HG03442 (cell line): ENCODE measurements at regions not wholly inside any gene's neighbourhood (a gene's known extent, or its start where the extent isn't known, plus 50 kb on each side); places are given as distances from the start of the nearest gene placed in this dataset.

Source experiments
- ATAC-seq: cut with Tn5 transposase; IDR thresholded peaks from one replicate; pipeline ENCODE4 v1.9.1; 2021; ENCODE audit warnings: mild to moderate bottlenecking, moderate library complexity; ENCODE audit not compliant: unreplicated experiment

DNA sequence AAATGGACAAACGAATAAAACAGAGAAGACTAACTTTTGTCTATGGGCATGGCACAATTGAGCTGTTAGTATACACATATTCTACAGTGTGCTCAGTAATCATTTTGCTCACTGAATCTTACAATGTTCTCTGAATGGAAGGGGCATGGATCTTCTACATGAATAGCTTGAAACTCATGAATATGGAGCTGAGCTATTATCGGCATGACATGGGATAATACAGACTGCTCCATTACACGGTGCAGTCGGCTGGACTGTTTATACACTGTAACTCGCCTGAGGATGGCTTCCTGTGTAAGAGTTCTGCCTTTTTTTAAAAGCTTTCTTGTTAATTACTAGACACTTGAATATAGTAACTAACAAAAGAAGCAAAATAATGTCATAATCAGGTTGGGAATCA, 368.5 kb upstream of the MAD2L1 start:
- no peak for ATAC-seq

- ATAC-seq = no peak
Observed at GRCh38 chr4:120434756-120435155, 368.1 kb upstream of the MAD2L1 start.

DNA sequence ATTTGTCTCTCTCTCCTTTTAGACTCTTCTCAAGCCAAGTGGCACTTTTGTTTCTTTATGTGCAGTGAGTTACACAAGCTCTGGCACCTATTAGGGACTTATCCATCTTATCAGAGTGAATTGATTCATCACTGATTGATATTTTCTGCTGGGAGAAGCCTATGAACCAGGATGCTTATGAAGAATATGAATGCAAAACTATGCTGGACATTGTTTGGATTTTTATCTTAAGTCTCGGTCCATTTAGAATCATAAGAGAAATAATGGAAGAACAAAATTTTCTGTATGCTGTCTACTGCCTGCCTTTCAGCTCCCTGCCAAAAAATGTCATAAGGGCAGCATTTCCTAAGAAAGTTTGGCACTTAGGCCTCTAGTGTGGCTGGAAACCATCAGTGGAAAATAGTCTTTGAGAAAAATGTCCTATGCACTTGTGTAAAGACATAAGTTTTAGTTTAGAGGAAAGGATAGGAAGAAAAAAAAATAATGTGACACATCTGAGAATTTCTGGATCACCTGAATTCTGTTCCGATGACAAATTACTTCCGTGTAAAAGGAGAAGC, 365.7 kb upstream of the MAD2L1 start:
- no peak for ATAC-seq

GRCh38 chr4:120431180-120431579, 364.5 kb upstream of the MAD2L1 start:
- peak; percentile 66 for ATAC-seq

GRCh38 chr4:120418146-120418545, 351.5 kb upstream of the MAD2L1 start:
- no peak for ATAC-seq

DNA sequence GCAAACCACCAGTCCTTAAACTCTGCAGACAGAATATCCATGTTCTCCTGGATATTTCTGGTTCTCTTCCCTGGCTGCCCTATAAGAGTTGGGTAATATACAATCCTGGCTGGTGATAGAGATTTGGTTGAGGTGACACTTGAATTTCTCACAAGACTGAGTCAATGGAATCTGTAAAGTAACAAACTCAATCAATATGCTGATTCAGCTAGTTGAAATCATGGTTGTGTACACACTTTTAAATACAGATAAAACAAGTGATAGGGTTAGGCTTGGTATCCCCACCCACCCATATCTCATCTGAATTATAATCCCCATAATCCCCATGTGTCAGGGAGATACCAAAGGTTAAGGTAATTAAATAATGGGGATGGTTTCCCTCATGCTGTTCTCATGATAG, 349.2 kb upstream of the MAD2L1 start:
- no peak for ATAC-seq

DNA sequence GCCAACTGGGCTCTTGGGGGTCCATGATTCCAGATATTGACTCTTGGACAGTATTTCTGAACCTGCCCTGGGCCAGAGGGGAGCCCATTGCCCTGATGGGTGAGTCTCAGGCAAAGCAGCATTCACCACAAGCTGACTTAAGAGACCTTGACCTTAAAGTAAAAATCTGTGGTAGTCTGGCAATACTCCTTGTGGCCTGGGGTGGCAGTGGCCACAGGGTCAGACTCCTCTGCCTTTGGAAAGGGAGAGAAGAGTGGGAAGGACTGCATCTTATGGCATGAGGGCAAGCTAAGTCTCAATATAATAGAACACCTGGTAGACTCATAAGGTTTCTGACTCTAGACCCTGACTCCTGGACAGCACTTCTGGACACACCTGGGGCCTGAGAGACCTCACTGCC, 340.3 kb upstream of the MAD2L1 start:
- ATAC-seq = no peak

- no peak for ATAC-seq
Observed at GRCh38 chr4:120403296-120403695, 336.6 kb upstream of the MAD2L1 start.

GRCh38 chr4:120400441-120400840, 333.8 kb upstream of the MAD2L1 start:
- no peak for ATAC-seq

- no peak for ATAC-seq
Observed at GRCh38 chr4:120399826-120400225, 333.2 kb upstream of the MAD2L1 start.

- ATAC-seq = no peak
Observed at GRCh38 chr4:120395746-120396145, 329.1 kb upstream of the MAD2L1 start.

GRCh38 chr4:120355881-120356280, 289.2 kb upstream of the MAD2L1 start:
- ATAC-seq = no peak

DNA sequence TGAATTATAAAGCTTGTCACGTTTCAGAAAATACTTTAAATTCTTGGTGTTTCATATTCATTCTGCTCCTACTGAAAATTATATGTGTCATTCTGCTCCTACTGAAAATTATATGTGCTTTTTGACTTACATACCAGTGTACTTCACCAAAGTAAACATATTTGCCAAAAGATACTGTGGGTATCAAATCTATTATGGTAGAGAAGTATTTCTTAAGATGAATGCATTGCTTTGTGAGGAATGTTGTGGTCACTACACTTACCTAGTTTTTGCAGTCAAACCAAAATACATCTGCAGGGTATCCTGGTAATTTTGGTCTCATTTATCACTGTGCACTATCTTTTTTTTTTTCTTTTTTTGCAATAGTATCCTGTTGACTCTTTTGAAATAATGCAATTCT, 287.7 kb upstream of the MAD2L1 start:
- no peak for ATAC-seq

GRCh38 chr4:120353235-120353634, 286.6 kb upstream of the MAD2L1 start:
- ATAC-seq = no peak

DNA sequence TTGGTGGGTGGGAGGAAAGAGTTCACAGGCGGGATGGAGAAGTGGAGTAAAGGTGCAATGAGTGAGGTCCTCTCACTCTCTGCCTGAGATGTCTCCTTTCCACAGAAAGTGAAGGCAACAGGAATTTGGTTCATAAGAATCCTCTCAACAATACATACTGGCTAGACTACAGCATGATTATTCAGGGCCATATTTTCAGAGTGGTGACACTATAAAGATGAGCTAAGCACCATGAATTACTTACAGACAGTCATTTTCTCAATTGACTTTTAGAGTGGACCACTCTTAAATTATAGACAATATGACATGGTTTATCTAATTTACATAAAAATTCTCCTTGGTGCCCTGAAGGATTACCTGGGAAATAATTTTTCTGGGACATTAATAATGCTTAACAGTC, 286.1 kb upstream of the MAD2L1 start:
- ATAC-seq = no peak

DNA sequence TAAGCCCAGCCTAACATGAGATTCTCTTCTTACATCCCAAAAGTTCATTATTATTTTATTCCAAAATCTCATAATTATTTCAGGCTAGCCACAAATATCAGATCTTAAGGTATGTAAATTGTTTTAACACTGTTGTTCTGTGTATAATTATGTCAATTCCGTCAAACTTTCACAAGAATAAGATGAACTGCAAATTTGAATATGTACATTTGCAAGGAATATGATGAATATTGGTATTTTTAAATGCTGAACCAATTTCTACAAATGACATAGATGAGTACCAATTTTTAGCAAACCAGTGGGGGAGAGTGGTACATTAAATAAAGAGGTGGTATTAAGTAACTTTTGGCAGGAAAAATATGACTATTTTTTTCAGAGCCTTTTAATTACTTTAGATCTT, 282.3 kb upstream of the MAD2L1 start:
- no peak for ATAC-seq

DNA sequence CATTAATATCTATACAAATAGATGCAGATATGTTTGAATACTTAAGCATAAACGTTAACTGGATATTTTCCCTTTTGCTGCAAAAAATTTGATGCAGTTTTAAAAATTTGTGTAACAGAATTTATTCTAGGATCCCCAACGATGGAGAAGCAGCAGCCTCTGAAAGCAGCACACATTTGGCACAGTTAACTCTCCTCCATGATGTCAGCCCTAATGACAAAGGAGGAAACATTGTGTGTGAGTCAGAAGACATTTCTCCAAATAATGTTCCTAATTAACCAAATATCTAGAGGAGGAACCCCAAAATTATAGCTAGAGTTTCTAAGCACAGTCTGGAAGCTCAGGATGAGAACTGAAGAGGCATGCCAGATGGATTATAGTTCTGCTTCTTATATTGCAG, 281.9 kb upstream of the MAD2L1 start:
- ATAC-seq = no peak

- peak; percentile 71 for ATAC-seq
Observed at GRCh38 chr4:120331486-120332370, 265.1 kb upstream of the MAD2L1 start.

DNA sequence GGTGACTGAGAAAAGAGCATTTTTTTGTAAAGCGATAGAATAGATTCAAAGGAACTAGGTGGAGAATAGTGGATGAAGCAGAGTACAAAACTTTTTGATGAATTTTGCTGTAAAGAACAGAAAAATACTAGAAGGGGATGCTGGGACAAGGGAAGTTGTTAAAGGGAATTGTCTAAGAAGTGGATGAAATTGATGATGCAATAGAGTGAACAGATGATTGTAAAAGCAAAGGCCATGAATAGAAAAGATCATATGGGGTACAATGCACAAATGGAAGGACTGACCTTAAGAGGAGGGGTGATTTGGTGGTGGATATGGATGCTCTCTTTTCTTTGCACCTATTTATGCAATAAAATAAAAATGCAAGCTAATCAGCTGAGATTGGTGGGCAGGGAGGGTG, 262.7 kb upstream of the MAD2L1 start:
- no peak for ATAC-seq

- ATAC-seq = no peak
Observed at GRCh38 chr4:120327276-120327675, 260.6 kb upstream of the MAD2L1 start.

DNA sequence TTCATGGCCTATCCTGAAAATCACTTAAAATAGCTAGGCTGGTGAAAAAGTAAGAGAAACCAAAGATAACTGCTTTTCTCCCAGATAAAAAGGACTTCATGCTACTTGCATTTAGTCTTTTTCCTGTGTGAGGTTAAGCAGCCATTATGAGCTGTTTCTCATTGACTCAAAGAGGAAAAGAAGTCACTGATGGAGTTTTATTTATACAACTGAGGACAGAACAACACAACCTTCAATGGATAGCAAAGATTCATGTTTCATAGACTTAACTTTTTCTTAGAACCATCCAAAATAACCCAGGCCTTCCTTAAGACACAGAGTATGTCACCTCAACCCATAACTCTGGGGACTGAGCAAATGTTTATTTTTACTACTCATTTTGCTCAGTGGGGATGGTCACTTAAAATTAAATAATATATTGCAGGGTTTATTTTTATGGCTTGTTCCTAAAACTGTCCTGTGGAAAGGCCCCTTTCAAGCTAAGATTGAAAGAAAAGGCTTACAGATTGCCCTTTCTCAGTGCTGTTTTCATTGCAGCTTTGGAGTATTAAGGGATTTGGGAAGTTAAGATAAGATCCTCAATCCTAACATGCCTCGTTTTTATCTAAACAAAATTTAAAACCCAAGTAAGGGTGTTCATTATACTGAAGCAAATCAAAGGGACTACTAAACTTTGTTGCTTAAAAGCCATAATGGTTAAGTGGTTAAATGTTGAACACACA, 252.6 kb upstream of the MAD2L1 start:
- ATAC-seq = no peak
